Upper lobe of left lung (tissue), 6 donors: ENCODE measurements at regions not wholly inside any gene's neighbourhood (a gene's known extent, or its start where the extent isn't known, plus 50 kb on each side); places are given as distances from the start of the nearest gene placed in this dataset.

Experiments
- ATAC-seq, 2 donors: fragments of 200-7000 bp; cut with Tn5 transposase; one replicate each; pipeline ENCODE4 v1.9.1; 2022; ENCODE audit warnings: mild to moderate bottlenecking in 2 of 2, moderate library complexity in 2 of 2; ENCODE audit not compliant: low FRiP score in 2 of 2
- DNase-seq, 2 donors: peaks; one replicate each; pipeline ENCODE4 v3.0.0-alpha.2; 2019 to 2020
- H3K27ac ChIP-seq, 4 donors: fragments of 200-600 bp; sonication (generic); one replicate each; pipeline ENCODE4 v1.5.1; 2016 to 2019
- H3K27me3 ChIP-seq, 4 donors: fragments of 200-600 bp; sonication (generic); one replicate each; pipeline ENCODE4 v1.5.1; 2017 to 2019
- H3K36me3 ChIP-seq, 4 donors: fragments of 200-600 bp; sonication (generic); one replicate each; pipeline ENCODE4 v1.5.1; 2016 to 2019
- H3K4me1 ChIP-seq, 4 donors: fragments of 200-600 bp; sonication (generic); one replicate each; pipeline ENCODE4 v1.5.1; 2018 to 2019
- H3K4me3 ChIP-seq, 4 donors: fragments of 200-600 bp; sonication (generic); one replicate each; pipeline ENCODE4 v1.5.1; 2017 to 2019; ENCODE audit warnings: mild to moderate bottlenecking in 2 of 4, moderate library complexity in 1 of 4
- H3K9me3 ChIP-seq, 4 donors: fragments of 200-600 bp; sonication (generic); one replicate each; pipeline ENCODE4 v1.5.1; 2018 to 2019
- CTCF ChIP-seq, 6 experiments: fragments of 450-650 bp in 4 of 6; fragments of 200-600 bp in 2 of 6; sonication (generic) in 2 of 6; IDR thresholded peaks; one replicate each; pipeline ENCODE4 v1.5.1; 2016 to 2019; ENCODE audit warnings: antibody characterized with exemption in 6 of 6
- EP300 ChIP-seq, 4 donors: sonication (generic); formaldehyde crosslinking; IDR thresholded peaks; one replicate each; pipeline ENCODE4 v1.5.1; 2017; ENCODE audit warnings: antibody characterized with exemption in 4 of 4, control low read depth in 2 of 4
- POLR2A ChIP-seq, 4 donors: fragments of 450-650 bp; IDR thresholded peaks; one replicate each; pipeline ENCODE4 v1.5.1; 2016 to 2017; ENCODE audit warnings: antibody characterized with exemption in 4 of 4, mild to moderate bottlenecking in 2 of 4
- POLR2AphosphoS5 ChIP-seq, 2 donors: sonication (generic); formaldehyde crosslinking; IDR thresholded peaks; one replicate each; pipeline ENCODE4 v1.5.1; 2017; ENCODE audit warnings: antibody characterized with exemption in 2 of 2
- WGBS, 2 donors: methylation state at CpG; one replicate each; pipeline ENCODE4 v1.1.5; 2017 to 2018; 5-methylcytosine and 5-hydroxymethylcytosine counted together
- donor health status: DM: no; HTN: no; CAD: no; lungs with moderate emphysema.
- donor health status: DM: no; HTN: yes; CAD: no; lungs with severe emphysema.

DNA sequence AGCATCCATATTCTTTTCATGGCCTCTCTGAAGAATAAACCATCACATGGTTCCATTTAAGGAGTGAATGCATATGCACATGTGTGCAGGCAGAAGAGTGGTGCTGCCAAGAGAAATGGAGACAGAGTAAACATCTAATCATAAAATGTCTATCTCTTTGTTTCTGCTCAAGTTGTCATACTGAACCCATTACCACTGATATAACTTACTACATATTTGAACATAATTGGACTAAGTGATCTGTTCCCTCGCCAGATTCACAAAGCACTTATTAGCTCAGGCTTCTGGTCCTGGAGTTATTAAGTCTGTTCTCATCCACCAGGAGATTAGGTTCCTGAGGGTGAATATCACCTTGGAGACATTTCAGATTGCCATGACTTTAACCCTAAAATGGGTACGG lies 72.3 kb upstream of the XYLT1 start:
- H3K4me1 ChIP-seq = no peaks in the 10 kb centered on the region
- H3K36me3 ChIP-seq = no peaks in the 10 kb centered on the region
- H3K4me3 ChIP-seq = no peak overlapping the region
- DNase-seq (no peak), ATAC-seq (no peak)
- no peaks in the 10 kb centered on the region for H3K9me3 ChIP-seq
- WGBS, 2 donors = 87 to 94% methylated on average over 2 of the region's 2 CpGs
- H3K27me3 ChIP-seq = no peaks in the 10 kb centered on the region
- no peak overlapping the region for H3K27ac ChIP-seq
- TF ChIP-seq POLR2AphosphoS5 (IDR thresholded peaks at IDR 0.05) (no peak), EP300 (IDR thresholded peaks at IDR 0.05) (no peak), POLR2A (IDR thresholded peaks at IDR 0.05) (no peak), CTCF (IDR thresholded peaks at IDR 0.05) (no peak)

- TF ChIP-seq EP300 (IDR thresholded peaks at IDR 0.05) = no peak
- TF ChIP-seq POLR2AphosphoS5 (IDR thresholded peaks at IDR 0.05) = no peak
- no peak for TF ChIP-seq POLR2A (IDR thresholded peaks at IDR 0.05)
- no peak for TF ChIP-seq CTCF (IDR thresholded peaks at IDR 0.05)
- Histone ChIP-seq H3K27ac (no peak overlapping the region), H3K4me3 (no peak overlapping the region), H3K36me3 (no peaks in the 10 kb centered on the region), H3K4me1 (no peaks in the 10 kb centered on the region), H3K9me3 (no peaks in the 10 kb centered on the region), H3K27me3 (no peaks in the 10 kb centered on the region)
- 82 to 86% methylated on average over 1 of the region's 1 CpG for WGBS, 2 donors
- ATAC-seq (no peak), DNase-seq (no peak)
These were observed 70.6 kb upstream of the XYLT1 start for GRCh38 chr16:17541324-17541723.

DNA sequence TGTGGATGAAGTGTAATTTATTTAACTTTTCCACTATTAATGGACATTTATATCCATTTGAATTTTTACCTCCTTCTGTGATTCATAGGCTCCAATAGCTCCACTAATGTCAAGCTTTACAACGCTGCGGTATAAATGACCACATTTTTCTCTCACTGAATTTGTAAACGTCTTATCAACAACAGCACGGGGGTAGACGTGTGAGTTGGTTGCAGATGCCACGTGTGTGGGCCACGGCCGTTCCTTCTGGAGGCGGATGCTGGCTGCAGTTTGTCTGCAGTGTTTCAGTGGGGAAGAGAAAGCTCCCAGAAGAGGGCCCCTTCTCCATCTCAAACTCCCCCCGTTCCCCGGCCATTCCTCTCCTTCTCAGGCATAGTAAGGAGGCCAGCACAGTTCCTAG lies 68.2 kb upstream of the XYLT1 start:
- TF ChIP-seq POLR2A (IDR thresholded peaks at IDR 0.05) (no peak), CTCF (IDR thresholded peaks at IDR 0.05) (no peak), POLR2AphosphoS5 (IDR thresholded peaks at IDR 0.05) (no peak), EP300 (IDR thresholded peaks at IDR 0.05) (no peak)
- Histone ChIP-seq H3K27ac (no peak overlapping the region), H3K4me3 (no peak overlapping the region), H3K9me3 (no peaks in the 10 kb centered on the region), H3K27me3 (no peaks in the 10 kb centered on the region), H3K36me3 (no peaks in the 10 kb centered on the region), H3K4me1 (no peaks in the 10 kb centered on the region)
- WGBS, 2 donors = 76 to 77% methylated on average over 11 of the region's 11 CpGs
- no peak for DNase-seq
- ATAC-seq = no peak

- TF ChIP-seq POLR2AphosphoS5 (IDR thresholded peaks at IDR 0.05) = no peak
- TF ChIP-seq POLR2A (IDR thresholded peaks at IDR 0.05) = no peak
- TF ChIP-seq EP300 (IDR thresholded peaks at IDR 0.05) = no peak
- no peak for TF ChIP-seq CTCF (IDR thresholded peaks at IDR 0.05)
- ATAC-seq (no peak), DNase-seq (no peak)
- 70 to 77% methylated on average over 8 of the region's 8 CpGs for WGBS, 2 donors
- H3K4me3 ChIP-seq = no peak overlapping the region
- H3K27me3 ChIP-seq = no peaks in the 10 kb centered on the region
- H3K36me3 ChIP-seq = no peaks in the 10 kb centered on the region
- H3K27ac ChIP-seq = no peak overlapping the region
- peaks cover 0 to 8% (median 2%) of the 10 kb centered on the region in 4 donors for H3K9me3 ChIP-seq
- H3K4me1 ChIP-seq = no peaks in the 10 kb centered on the region
These were observed 61.7 kb upstream of the XYLT1 start for GRCh38 chr16:17532338-17532995.
